ENCODE measurements at regions not wholly inside any gene's neighbourhood (a gene's known extent, or its start where the extent isn't known, plus 50 kb on each side); places are given as distances from the start of the nearest gene placed in this dataset.

DNA sequence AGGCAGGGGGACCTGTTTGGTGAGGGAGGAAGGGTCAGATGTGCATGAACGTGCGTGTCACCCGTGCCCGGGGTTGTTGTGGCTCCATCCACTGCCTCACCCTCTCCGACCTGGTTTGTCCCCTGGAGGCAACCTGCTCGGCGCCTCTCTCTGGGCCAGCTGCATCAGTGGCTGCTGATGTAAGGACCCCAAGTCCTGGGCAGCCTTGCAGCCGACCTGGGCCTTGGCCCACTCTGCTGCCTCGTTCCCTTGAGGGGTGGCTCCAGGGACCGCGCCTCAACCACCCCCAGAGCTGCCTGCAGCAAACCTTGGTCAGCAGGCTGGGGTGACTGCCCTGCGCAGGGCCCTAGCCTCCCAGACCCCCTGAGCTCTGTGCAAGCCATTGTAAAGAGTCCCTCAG is 351.7 kb downstream of the TMEM121 start (continued):
- TF ChIP-seq, protein P1, sequence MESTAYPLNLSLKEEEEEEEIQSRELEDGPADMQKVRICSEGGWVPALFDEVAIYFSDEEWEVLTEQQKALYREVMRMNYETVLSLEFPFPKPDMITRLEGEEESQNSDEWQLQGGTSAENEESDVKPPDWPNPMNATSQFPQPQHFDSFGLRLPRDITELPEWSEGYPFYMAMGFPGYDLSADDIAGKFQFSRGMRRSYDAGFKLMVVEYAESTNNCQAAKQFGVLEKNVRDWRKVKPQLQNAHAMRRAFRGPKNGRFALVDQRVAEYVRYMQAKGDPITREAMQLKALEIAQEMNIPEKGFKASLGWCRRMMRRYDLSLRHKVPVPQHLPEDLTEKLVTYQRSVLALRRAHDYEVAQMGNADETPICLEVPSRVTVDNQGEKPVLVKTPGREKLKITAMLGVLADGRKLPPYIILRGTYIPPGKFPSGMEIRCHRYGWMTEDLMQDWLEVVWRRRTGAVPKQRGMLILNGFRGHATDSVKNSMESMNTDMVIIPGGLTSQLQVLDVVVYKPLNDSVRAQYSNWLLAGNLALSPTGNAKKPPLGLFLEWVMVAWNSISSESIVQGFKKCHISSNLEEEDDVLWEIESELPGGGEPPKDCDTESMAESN (CRISPR knock-in tag; conservative IDR thresholded peaks at IDR 0.05), result no peak
- no peak for TF ChIP-seq PHB2 (IDR thresholded peaks at IDR 0.05; ENCODE audit: partially characterized antibody)
- TF ChIP-seq, protein P2, sequence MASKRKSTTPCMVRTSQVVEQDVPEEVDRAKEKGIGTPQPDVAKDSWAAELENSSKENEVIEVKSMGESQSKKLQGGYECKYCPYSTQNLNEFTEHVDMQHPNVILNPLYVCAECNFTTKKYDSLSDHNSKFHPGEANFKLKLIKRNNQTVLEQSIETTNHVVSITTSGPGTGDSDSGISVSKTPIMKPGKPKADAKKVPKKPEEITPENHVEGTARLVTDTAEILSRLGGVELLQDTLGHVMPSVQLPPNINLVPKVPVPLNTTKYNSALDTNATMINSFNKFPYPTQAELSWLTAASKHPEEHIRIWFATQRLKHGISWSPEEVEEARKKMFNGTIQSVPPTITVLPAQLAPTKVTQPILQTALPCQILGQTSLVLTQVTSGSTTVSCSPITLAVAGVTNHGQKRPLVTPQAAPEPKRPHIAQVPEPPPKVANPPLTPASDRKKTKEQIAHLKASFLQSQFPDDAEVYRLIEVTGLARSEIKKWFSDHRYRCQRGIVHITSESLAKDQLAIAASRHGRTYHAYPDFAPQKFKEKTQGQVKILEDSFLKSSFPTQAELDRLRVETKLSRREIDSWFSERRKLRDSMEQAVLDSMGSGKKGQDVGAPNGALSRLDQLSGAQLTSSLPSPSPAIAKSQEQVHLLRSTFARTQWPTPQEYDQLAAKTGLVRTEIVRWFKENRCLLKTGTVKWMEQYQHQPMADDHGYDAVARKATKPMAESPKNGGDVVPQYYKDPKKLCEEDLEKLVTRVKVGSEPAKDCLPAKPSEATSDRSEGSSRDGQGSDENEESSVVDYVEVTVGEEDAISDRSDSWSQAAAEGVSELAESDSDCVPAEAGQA (IDR thresholded peaks at IDR 0.05; ENCODE audit: low read depth), result no peak
- TF ChIP-seq, protein P2 (CRISPR knock-in tag; IDR thresholded peaks at IDR 0.05; ENCODE audit: borderline replicate concordance), result no peak
- TF ChIP-seq, protein P3, sequence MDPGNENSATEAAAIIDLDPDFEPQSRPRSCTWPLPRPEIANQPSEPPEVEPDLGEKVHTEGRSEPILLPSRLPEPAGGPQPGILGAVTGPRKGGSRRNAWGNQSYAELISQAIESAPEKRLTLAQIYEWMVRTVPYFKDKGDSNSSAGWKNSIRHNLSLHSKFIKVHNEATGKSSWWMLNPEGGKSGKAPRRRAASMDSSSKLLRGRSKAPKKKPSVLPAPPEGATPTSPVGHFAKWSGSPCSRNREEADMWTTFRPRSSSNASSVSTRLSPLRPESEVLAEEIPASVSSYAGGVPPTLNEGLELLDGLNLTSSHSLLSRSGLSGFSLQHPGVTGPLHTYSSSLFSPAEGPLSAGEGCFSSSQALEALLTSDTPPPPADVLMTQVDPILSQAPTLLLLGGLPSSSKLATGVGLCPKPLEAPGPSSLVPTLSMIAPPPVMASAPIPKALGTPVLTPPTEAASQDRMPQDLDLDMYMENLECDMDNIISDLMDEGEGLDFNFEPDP (CRISPR knock-in tag; conservative IDR thresholded peaks at IDR 0.05), result no peak
- no peak for TF ChIP-seq ZNF747 (CRISPR knock-in tag; IDR thresholded peaks at IDR 0.05; ENCODE audit: borderline replicate concordance)

Measured in HepG2 (cell line).